KMS-11 (cell line): ENCODE measurements at regions not wholly inside any gene's neighbourhood (a gene's known extent, or its start where the extent isn't known, plus 50 kb on each side); places are given as distances from the start of the nearest gene placed in this dataset.

ENCODE experiments used
- H2AFZ ChIP-seq: fragments of 200-600 bp; sonication (generic); 2 replicates; pipeline ENCODE4 v1.6.1; 2016; ENCODE audit warnings: antibody characterized with exemption, mixed run types, low read depth
- H3K27ac ChIP-seq: fragments of 200-600 bp; sonication (generic); 2 replicates; pipeline ENCODE4 v1.6.1; 2016; ENCODE audit warnings: mild to moderate bottlenecking, mixed run types
- H3K27me3 ChIP-seq: fragments of 200-600 bp; sonication (generic); 2 replicates; pipeline ENCODE4 v1.6.1; 2017; ENCODE audit warnings: mild to moderate bottlenecking, low read depth, mixed run types, moderate library complexity; ENCODE audit not compliant: insufficient read depth
- H3K36me3 ChIP-seq: fragments of 200-600 bp; sonication (generic); 2 replicates; pipeline ENCODE4 v1.6.1; 2017; ENCODE audit warnings: mild to moderate bottlenecking, mixed run types; ENCODE audit not compliant: insufficient read depth
- H3K4me1 ChIP-seq: fragments of 200-600 bp; sonication (generic); 2 replicates; pipeline ENCODE4 v1.6.1; 2016; ENCODE audit warnings: mild to moderate bottlenecking, low read depth, mixed run types; ENCODE audit not compliant: poor library complexity, severe bottlenecking
- H3K4me2 ChIP-seq: fragments of 200-600 bp; sonication (generic); 2 replicates; pipeline ENCODE4 v1.7.0; 2016; ENCODE audit warnings: mild to moderate bottlenecking, mixed run types
- H3K4me3 ChIP-seq: fragments of 200-600 bp; sonication (generic); IDR thresholded peaks from 2 replicates; pipeline ENCODE4 v1.6.1; 2017; ENCODE audit warnings: low read depth, low read length, mixed read lengths; ENCODE audit not compliant: insufficient read depth
- H3K79me2 ChIP-seq: fragments of 200-600 bp; sonication (generic); 2 replicates; pipeline ENCODE4 v1.6.1; 2016; ENCODE audit warnings: low read depth, mixed run types; ENCODE audit not compliant: insufficient read depth
- H3K9ac ChIP-seq: fragments of 200-600 bp; sonication (generic); 2 replicates; pipeline ENCODE4 v1.6.1; 2016; ENCODE audit warnings: mild to moderate bottlenecking, mixed run types
- H4K20me1 ChIP-seq: fragments of 200-600 bp; sonication (generic); 2 replicates; pipeline ENCODE4 v1.6.1; 2016; ENCODE audit warnings: mild to moderate bottlenecking, mixed run types; ENCODE audit not compliant: insufficient read depth
- CTCF ChIP-seq: fragments of 200-600 bp; sonication (generic); conservative IDR thresholded peaks from 2 replicates; pipeline ENCODE4 v1.6.1; 2017; ENCODE audit warnings: low read depth, mild to moderate bottlenecking, antibody characterized with exemption, low read length, moderate library complexity, mixed read lengths

- Histone ChIP-seq H3K4me1 (no peaks in the 10 kb centered on the region), H2AFZ (no peak overlapping the region), H3K36me3 (no peaks in the 10 kb centered on the region), H4K20me1 (no peaks in the 10 kb centered on the region), H3K27ac (no peak overlapping the region), H3K79me2 (no peaks in the 10 kb centered on the region), H3K4me3 (no peak overlapping the region), H3K27me3 (no peaks in the 10 kb centered on the region), H3K9ac (no peak overlapping the region), H3K4me2 (no peak overlapping the region)
- TF ChIP-seq CTCF = no peak
Observed at GRCh38 chr11:38680166-38680565, 2082.1 kb upstream of the RAG2 start.

- H3K36me3 ChIP-seq = no peaks in the 10 kb centered on the region
- no peak overlapping the region for H2AFZ ChIP-seq
- no peaks in the 10 kb centered on the region for H3K79me2 ChIP-seq
- no peaks in the 10 kb centered on the region for H4K20me1 ChIP-seq
- H3K4me3 ChIP-seq = no peak overlapping the region
- no peak for TF ChIP-seq CTCF
- H3K4me1 ChIP-seq = no peaks in the 10 kb centered on the region
- no peak overlapping the region for H3K4me2 ChIP-seq
- no peak overlapping the region for H3K9ac ChIP-seq
- no peaks in the 10 kb centered on the region for H3K27me3 ChIP-seq
- no peak overlapping the region for H3K27ac ChIP-seq
Observed at GRCh38 chr11:38672445-38672844, 2074.4 kb upstream of the RAG2 start.

GRCh38 chr11:38667359-38667758 lies 2069.3 kb upstream of the RAG2 start:
- Histone ChIP-seq H3K79me2 (no peaks in the 10 kb centered on the region), H3K4me2 (no peak overlapping the region), H3K4me1 (no peaks in the 10 kb centered on the region), H3K27ac (no peak overlapping the region), H2AFZ (no peak overlapping the region), H3K9ac (no peak overlapping the region), H3K27me3 (no peaks in the 10 kb centered on the region), H3K36me3 (no peaks in the 10 kb centered on the region), H4K20me1 (no peaks in the 10 kb centered on the region), H3K4me3 (no peak overlapping the region)
- no peak for TF ChIP-seq CTCF

GRCh38 chr11:38648604-38649003 lies 2050.6 kb upstream of the RAG2 start:
- H4K20me1 ChIP-seq = no peaks in the 10 kb centered on the region
- no peak overlapping the region for H3K27ac ChIP-seq
- H3K9ac ChIP-seq = no peak overlapping the region
- no peaks in the 10 kb centered on the region for H3K4me1 ChIP-seq
- no peaks in the 10 kb centered on the region for H3K27me3 ChIP-seq
- H3K79me2 ChIP-seq = no peaks in the 10 kb centered on the region
- H3K4me3 ChIP-seq = no peak overlapping the region
- H2AFZ ChIP-seq = no peak overlapping the region
- no peak overlapping the region for H3K4me2 ChIP-seq
- TF ChIP-seq CTCF = no peak
- no peaks in the 10 kb centered on the region for H3K36me3 ChIP-seq

GRCh38 chr11:38646382-38646781 lies 2048.3 kb upstream of the RAG2 start:
- TF ChIP-seq CTCF = no peak
- Histone ChIP-seq H3K27ac (no peak overlapping the region), H4K20me1 (no peaks in the 10 kb centered on the region), H3K4me3 (no peak overlapping the region), H3K9ac (no peak overlapping the region), H3K27me3 (no peaks in the 10 kb centered on the region), H3K4me1 (no peaks in the 10 kb centered on the region), H3K36me3 (no peaks in the 10 kb centered on the region), H3K4me2 (no peak overlapping the region), H3K79me2 (no peaks in the 10 kb centered on the region), H2AFZ (no peak overlapping the region)
